Nephron progenitor cell (in vitro differentiated cells): ENCODE measurements at regions not wholly inside any gene's neighbourhood (a gene's known extent, or its start where the extent isn't known, plus 50 kb on each side); places are given as distances from the start of the nearest gene placed in this dataset.

Experiments used
- DNase-seq: peaks from one replicate; pipeline ENCODE4 v3.0.0; 2021
- H3K27ac Mint-ChIP-seq: 2 replicates; pipeline ENCODE4 v1.8.0; 2021; ENCODE audit warnings: mild to moderate bottlenecking, moderate library complexity, mixed read lengths
- H3K27me3 Mint-ChIP-seq: 2 replicates; pipeline ENCODE4 v1.8.0; 2021; ENCODE audit warnings: mild to moderate bottlenecking, low read depth, mixed read lengths; ENCODE audit not compliant: poor library complexity
- H3K36me3 Mint-ChIP-seq: 2 replicates; pipeline ENCODE4 v1.8.0; 2021; ENCODE audit warnings: low read depth, mixed read lengths
- H3K4me1 Mint-ChIP-seq: 2 replicates; pipeline ENCODE4 v1.8.0; 2021; ENCODE audit warnings: mixed read lengths
- H3K4me3 Mint-ChIP-seq: 2 replicates; pipeline ENCODE4 v1.8.0; 2021; ENCODE audit warnings: mild to moderate bottlenecking, moderate library complexity, mixed read lengths
- H3K9me3 Mint-ChIP-seq: 2 replicates; pipeline ENCODE4 v1.8.0; 2021; ENCODE audit warnings: mild to moderate bottlenecking, moderate library complexity, mixed read lengths
- TF ChIP-seq, protein P1 (sequence below): fragments of 200-600 bp; sonication (generic); IDR thresholded peaks from 2 replicates; pipeline ENCODE4 v1.5.0; 2021; ENCODE audit warnings: antibody characterized with exemption

- H3K36me3 Mint-ChIP-seq = no peaks in the 10 kb centered on the region
- H3K9me3 Mint-ChIP-seq = no peaks in the 10 kb centered on the region
- TF ChIP-seq, protein P1, sequence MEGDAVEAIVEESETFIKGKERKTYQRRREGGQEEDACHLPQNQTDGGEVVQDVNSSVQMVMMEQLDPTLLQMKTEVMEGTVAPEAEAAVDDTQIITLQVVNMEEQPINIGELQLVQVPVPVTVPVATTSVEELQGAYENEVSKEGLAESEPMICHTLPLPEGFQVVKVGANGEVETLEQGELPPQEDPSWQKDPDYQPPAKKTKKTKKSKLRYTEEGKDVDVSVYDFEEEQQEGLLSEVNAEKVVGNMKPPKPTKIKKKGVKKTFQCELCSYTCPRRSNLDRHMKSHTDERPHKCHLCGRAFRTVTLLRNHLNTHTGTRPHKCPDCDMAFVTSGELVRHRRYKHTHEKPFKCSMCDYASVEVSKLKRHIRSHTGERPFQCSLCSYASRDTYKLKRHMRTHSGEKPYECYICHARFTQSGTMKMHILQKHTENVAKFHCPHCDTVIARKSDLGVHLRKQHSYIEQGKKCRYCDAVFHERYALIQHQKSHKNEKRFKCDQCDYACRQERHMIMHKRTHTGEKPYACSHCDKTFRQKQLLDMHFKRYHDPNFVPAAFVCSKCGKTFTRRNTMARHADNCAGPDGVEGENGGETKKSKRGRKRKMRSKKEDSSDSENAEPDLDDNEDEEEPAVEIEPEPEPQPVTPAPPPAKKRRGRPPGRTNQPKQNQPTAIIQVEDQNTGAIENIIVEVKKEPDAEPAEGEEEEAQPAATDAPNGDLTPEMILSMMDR = no peak
- DNase-seq = no peak
- H3K27me3 Mint-ChIP-seq = no peaks in the 10 kb centered on the region
- no peak overlapping the region for H3K4me3 Mint-ChIP-seq
- peaks cover 8% of the 10 kb centered on the region for H3K4me1 Mint-ChIP-seq
- H3K27ac Mint-ChIP-seq = no peak overlapping the region
These were observed 113.6 kb downstream of the MRPL39 start for GRCh38 chr21:25493722-25494121.

DNA sequence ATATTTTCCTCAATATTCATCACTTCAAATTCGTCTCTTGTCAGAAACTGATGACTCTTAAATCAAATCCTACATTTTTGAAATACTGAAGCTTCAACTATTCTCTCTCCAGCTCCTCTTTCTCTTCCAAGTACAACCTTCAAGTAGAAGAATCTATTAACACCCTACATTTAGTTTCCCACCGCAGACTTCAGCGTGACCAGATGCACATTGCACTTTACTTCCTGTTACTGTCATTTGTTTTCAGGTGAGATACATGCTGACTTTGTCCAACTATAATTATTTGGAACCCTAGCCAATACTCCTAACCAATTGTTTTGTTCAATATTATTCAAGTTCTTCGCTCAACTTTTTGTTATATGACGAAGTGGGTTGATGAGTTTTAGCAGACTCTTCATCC lies 116.0 kb downstream of the MRPL39 start:
- no peaks in the 10 kb centered on the region for H3K36me3 Mint-ChIP-seq
- no peak overlapping the region for H3K4me3 Mint-ChIP-seq
- H3K4me1 Mint-ChIP-seq = no peaks in the 10 kb centered on the region
- no peak for DNase-seq
- TF ChIP-seq, protein P1 = no peak
- H3K9me3 Mint-ChIP-seq = no peaks in the 10 kb centered on the region
- H3K27ac Mint-ChIP-seq = no peak overlapping the region
- H3K27me3 Mint-ChIP-seq = no peaks in the 10 kb centered on the region

DNA sequence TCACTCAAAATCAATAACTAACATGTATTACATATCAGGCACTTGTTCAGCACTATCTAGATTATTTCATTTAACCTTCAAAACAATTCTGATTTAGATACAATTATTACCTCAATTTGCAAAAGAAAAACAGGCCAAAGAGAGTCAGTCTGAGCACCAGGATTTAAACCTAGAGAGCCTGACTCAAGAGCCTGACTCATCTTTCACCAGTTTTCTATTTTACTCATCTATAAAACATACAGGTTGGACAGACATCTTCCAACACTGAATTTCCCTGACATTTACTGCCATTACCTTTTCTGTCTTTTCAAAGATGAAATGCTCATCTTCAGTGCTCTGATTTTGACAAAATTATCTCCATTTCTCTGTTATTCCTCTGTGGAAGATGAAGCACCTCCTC lies 116.5 kb downstream of the MRPL39 start:
- no peaks in the 10 kb centered on the region for H3K9me3 Mint-ChIP-seq
- no peak overlapping the region for H3K4me3 Mint-ChIP-seq
- no peak for DNase-seq
- no peaks in the 10 kb centered on the region for H3K4me1 Mint-ChIP-seq
- H3K27me3 Mint-ChIP-seq = no peaks in the 10 kb centered on the region
- H3K27ac Mint-ChIP-seq = no peak overlapping the region
- no peaks in the 10 kb centered on the region for H3K36me3 Mint-ChIP-seq
- TF ChIP-seq, protein P1 = no peak

DNA sequence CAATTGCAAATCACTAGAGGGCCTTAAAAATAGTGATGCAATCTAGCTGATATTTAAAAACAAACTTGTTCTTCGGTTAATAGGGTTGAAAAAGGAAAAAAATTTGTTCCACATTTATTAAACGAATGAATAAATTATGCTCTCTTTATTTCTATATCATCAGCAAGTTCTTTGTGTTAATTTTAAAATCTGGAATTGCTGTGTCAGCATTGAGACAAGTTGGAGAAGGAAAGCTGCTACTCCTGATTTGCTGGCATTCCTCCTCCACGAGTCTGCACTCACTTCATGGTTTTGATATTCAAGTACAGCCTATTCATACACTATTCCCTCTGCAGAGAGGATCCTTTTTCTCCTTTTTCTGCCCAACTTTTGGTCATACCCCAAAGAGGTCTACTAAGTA lies 117.6 kb downstream of the MRPL39 start:
- TF ChIP-seq, protein P1 = no peak
- Mint-ChIP-seq H3K4me3 (no peak overlapping the region), H3K27me3 (no peaks in the 10 kb centered on the region), H3K27ac (no peak overlapping the region), H3K4me1 (no peaks in the 10 kb centered on the region), H3K9me3 (no peaks in the 10 kb centered on the region), H3K36me3 (no peaks in the 10 kb centered on the region)
- DNase-seq = no peak

DNA sequence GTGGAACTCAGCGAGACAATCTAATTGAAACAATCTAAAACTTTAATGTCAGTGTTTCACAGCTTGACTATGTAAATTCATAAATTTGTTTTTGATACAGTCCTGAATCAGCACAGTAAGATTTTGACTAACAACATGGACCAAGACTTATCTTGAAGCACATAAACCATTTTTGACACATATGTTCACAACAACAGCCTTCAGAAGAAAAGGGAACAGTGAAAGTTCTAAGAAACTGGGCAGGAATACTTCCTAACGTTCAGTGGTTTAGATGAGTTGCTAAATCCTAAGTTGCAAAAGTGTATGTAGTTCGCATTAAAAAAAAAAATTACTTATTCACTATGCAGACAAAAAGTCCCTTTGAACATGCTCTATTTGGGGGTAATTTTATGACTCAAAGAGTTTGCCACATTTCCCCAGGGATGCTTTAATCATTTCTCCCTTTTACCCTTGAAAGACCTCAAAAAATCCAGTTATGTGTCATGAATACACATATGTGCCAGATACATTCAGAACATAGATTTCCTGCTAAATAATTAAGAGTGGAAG lies 120.2 kb downstream of the MRPL39 start:
- no peak overlapping the region for H3K27ac Mint-ChIP-seq
- H3K36me3 Mint-ChIP-seq = peaks cover 5% of the 10 kb centered on the region
- no peaks in the 10 kb centered on the region for H3K27me3 Mint-ChIP-seq
- no peaks in the 10 kb centered on the region for H3K4me1 Mint-ChIP-seq
- peaks cover 24% of the 10 kb centered on the region for H3K9me3 Mint-ChIP-seq
- no peak overlapping the region for H3K4me3 Mint-ChIP-seq
- DNase-seq = no peak
- TF ChIP-seq, protein P1 = no peak

DNA sequence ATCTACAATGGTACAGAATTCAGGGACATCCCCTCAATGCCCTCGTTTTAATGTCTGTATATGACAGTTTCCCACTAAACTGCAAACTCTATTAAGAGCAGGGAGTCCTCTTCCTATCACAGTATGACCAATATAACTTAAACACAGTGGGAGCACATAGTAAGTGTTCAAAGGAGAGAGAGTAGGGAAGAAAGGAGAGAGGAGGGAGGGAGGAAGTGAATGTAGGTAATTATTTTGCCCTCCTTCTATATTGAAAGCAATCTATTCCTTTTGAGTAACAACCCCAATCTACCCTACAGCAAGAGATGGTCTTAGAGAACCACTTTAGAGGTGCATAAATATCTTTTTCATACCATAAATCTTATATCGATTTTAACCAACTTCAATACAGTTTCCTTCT lies 121.4 kb downstream of the MRPL39 start:
- no peaks in the 10 kb centered on the region for H3K27me3 Mint-ChIP-seq
- H3K4me3 Mint-ChIP-seq = no peak overlapping the region
- H3K4me1 Mint-ChIP-seq = no peaks in the 10 kb centered on the region
- H3K27ac Mint-ChIP-seq = no peak overlapping the region
- H3K36me3 Mint-ChIP-seq = peaks cover 17% of the 10 kb centered on the region
- peaks cover 36% of the 10 kb centered on the region for H3K9me3 Mint-ChIP-seq
- TF ChIP-seq, protein P1 = no peak
- no peak for DNase-seq
